H9 (cell line): ENCODE measurements at regions not wholly inside any gene's neighbourhood (a gene's known extent, or its start where the extent isn't known, plus 50 kb on each side); places are given as distances from the start of the nearest gene placed in this dataset.

ENCODE experiments used
- DNase-seq: peaks from one replicate; pipeline ENCODE4 v3.0.0-alpha.2; 2017
- H2AFZ ChIP-seq: one replicate; pipeline ENCODE4 v1.6.1; 2013; ENCODE audit warnings: mild to moderate bottlenecking, low read length, control low read depth, moderate library complexity
- H2AK5ac ChIP-seq: 2 replicates; pipeline ENCODE4 v1.6.1; 2013; ENCODE audit warnings: low read length, control low read depth, mixed read lengths; ENCODE audit not compliant: insufficient read length
- H2BK120ac ChIP-seq: one replicate; pipeline ENCODE4 v1.6.1; 2013; ENCODE audit warnings: low read depth, mild to moderate bottlenecking, low read length, control low read depth, inconsistent platforms; ENCODE audit not compliant: poor library complexity, severe bottlenecking
- H2BK12ac ChIP-seq: 2 replicates; pipeline ENCODE4 v1.6.1; 2013; ENCODE audit warnings: low read length, control low read depth, mixed read lengths, low read depth; ENCODE audit not compliant: insufficient read length
- H2BK15ac ChIP-seq: 2 replicates; pipeline ENCODE4 v1.6.1; 2013; ENCODE audit warnings: low read depth, low read length, control low read depth
- H2BK20ac ChIP-seq: one replicate; pipeline ENCODE4 v1.6.1; 2013; ENCODE audit warnings: low read depth, mild to moderate bottlenecking, low read length, control low read depth, inconsistent platforms; ENCODE audit not compliant: poor library complexity, severe bottlenecking
- H2BK5ac ChIP-seq: 2 replicates; pipeline ENCODE4 v1.6.1; 2013; ENCODE audit warnings: low read length, control low read depth, mixed read lengths; ENCODE audit not compliant: insufficient read length
- H3K14ac ChIP-seq: 2 replicates; pipeline ENCODE4 v1.6.1; 2013; ENCODE audit warnings: low read length, control low read depth; ENCODE audit not compliant: insufficient read depth
- H3K18ac ChIP-seq: 2 replicates; pipeline ENCODE4 v1.6.1; 2013; ENCODE audit warnings: low read depth, mild to moderate bottlenecking, mixed read lengths, low read length, control low read depth; ENCODE audit not compliant: insufficient read length
- H3K23ac ChIP-seq: 2 replicates; pipeline ENCODE4 v1.6.1; 2013; ENCODE audit warnings: low read length, control low read depth, mixed read lengths, low read depth; ENCODE audit not compliant: insufficient read length
- H3K23me2 ChIP-seq: 2 replicates; pipeline ENCODE4 v1.6.1; 2013; ENCODE audit warnings: low read depth, mild to moderate bottlenecking, mixed read lengths, low read length, control low read depth; ENCODE audit not compliant: insufficient read length, poor library complexity, severe bottlenecking
- H3K27ac ChIP-seq: 2 replicates; pipeline ENCODE4 v1.5.1; 2013; ENCODE audit warnings: low read length, control low read depth, mixed read lengths, low read depth; ENCODE audit not compliant: insufficient read length
- H3K27me3 ChIP-seq: 2 replicates; pipeline ENCODE4 v1.6.1; 2013; ENCODE audit warnings: low read length, control low read depth, inconsistent platforms; ENCODE audit not compliant: insufficient read depth
- H3K4ac ChIP-seq: 2 replicates; pipeline ENCODE4 v1.6.1; 2013; ENCODE audit warnings: low read depth, mild to moderate bottlenecking, control low read depth, inconsistent platforms, low read length, moderate library complexity
- H3K4me1 ChIP-seq: 2 replicates; pipeline ENCODE4 v1.6.1; 2013; ENCODE audit warnings: low read length, control low read depth, inconsistent platforms; ENCODE audit not compliant: insufficient read depth
- H3K4me2 ChIP-seq: 2 replicates; pipeline ENCODE4 v1.6.1; 2013; ENCODE audit warnings: low read length, control low read depth, mixed read lengths; ENCODE audit not compliant: insufficient read length, insufficient read depth
- H3K56ac ChIP-seq: 2 replicates; pipeline ENCODE4 v1.6.1; 2013; ENCODE audit warnings: low read depth, mild to moderate bottlenecking, mixed read lengths, low read length, control low read depth; ENCODE audit not compliant: insufficient read length
- H3K79me1 ChIP-seq: 2 replicates; pipeline ENCODE4 v1.6.1; 2013; ENCODE audit warnings: low read depth, mild to moderate bottlenecking, moderate library complexity, low read length, control low read depth, inconsistent platforms; ENCODE audit not compliant: insufficient read depth, poor library complexity, severe bottlenecking
- H3K79me2 ChIP-seq: 2 replicates; pipeline ENCODE4 v1.6.1; 2013; ENCODE audit warnings: low read length, control low read depth, inconsistent platforms; ENCODE audit not compliant: insufficient read depth
- H3K9ac ChIP-seq: 2 replicates; pipeline ENCODE4 v1.6.1; 2013; ENCODE audit warnings: low read length, control low read depth, mixed read lengths; ENCODE audit not compliant: insufficient read length; ENCODE audit errors: extremely low read depth
- H3K9me3 ChIP-seq: one replicate; pipeline ENCODE4 v1.6.1; 2013; ENCODE audit warnings: low read depth, low read length, inconsistent platforms; ENCODE audit not compliant: control insufficient read depth
- H3T11ph ChIP-seq: one replicate; pipeline ENCODE4 v1.6.1; 2013; ENCODE audit warnings: mild to moderate bottlenecking, low read length, control low read depth, inconsistent platforms
- H4K20me1 ChIP-seq: one replicate; pipeline ENCODE4 v1.6.1; 2013; ENCODE audit not compliant: control insufficient read depth, insufficient read length, insufficient read depth
- H4K5ac ChIP-seq: 2 replicates; pipeline ENCODE4 v1.6.1; 2013; ENCODE audit warnings: low read depth, mild to moderate bottlenecking, mixed read lengths, low read length, control low read depth; ENCODE audit not compliant: insufficient read length
- H4K8ac ChIP-seq: replicated peaks from 2 replicates; pipeline ENCODE4 v1.6.1; 2013; ENCODE audit warnings: low read length, control low read depth, mixed read lengths, low read depth; ENCODE audit not compliant: insufficient read length
- H4K91ac ChIP-seq: 2 replicates; pipeline ENCODE4 v1.6.1; 2013; ENCODE audit warnings: low read depth, mild to moderate bottlenecking, moderate library complexity, mixed read lengths, low read length, control low read depth; ENCODE audit not compliant: insufficient read length
- H3K27ac Mint-ChIP-seq, 3 experiments: 2 replicates in 2 of 3; 3 replicates in 1 of 3; pipeline ENCODE4 v1.8.0; 2020 to 2021; ENCODE audit warnings: mixed read lengths in 3 of 3, mild to moderate bottlenecking in 1 of 3, moderate library complexity in 1 of 3
- H3K27me3 Mint-ChIP-seq: 2 replicates; pipeline ENCODE4 v1.8.0; 2021; ENCODE audit warnings: low read depth, mild to moderate bottlenecking, moderate library complexity, mixed read lengths
- H3K36me3 Mint-ChIP-seq, 3 experiments: 2 replicates in 2 of 3; 3 replicates in 1 of 3; pipeline ENCODE4 v1.8.0; 2020 to 2021; ENCODE audit warnings: low read depth in 3 of 3, mixed read lengths in 3 of 3; ENCODE audit not compliant: insufficient read depth in 1 of 3
- H3K4me1 Mint-ChIP-seq, 2 experiments: 2 replicates each; pipeline ENCODE4 v1.8.0; 2020; ENCODE audit warnings: mixed read lengths in 2 of 2
- H3K4me3 Mint-ChIP-seq, 2 experiments: 2 replicates in 1 of 2; 3 replicates in 1 of 2; pipeline ENCODE4 v1.8.0; 2020 to 2021; ENCODE audit warnings: mild to moderate bottlenecking in 2 of 2, mixed read lengths in 2 of 2, moderate library complexity in 1 of 2
- H3K9me3 Mint-ChIP-seq, 2 experiments: 2 replicates in 1 of 2; 3 replicates in 1 of 2; pipeline ENCODE4 v1.8.0; 2020; ENCODE audit warnings: mild to moderate bottlenecking in 2 of 2, mixed read lengths in 2 of 2, moderate library complexity in 1 of 2
- WGBS: extraction: QIAGEN DNeasy Blood & Tissue Kit; methylation state at CpG from one replicate; pipeline ENCODE4 v1.1.7; 2013; ENCODE audit warnings: missing lambda C conversion rate, low lambda C conversion rate, mixed read lengths; ENCODE audit not compliant: insufficient read length; ENCODE audit errors: extremely low coverage; 5-methylcytosine and 5-hydroxymethylcytosine counted together
- TF ChIP-seq, protein P1 (sequence below): fragments of 200-600 bp; sonication (generic); conservative IDR thresholded peaks from 3 replicates; pipeline ENCODE4 v1.8.0; 2021; ENCODE audit warnings: antibody characterized with exemption, mild to moderate bottlenecking

DNA sequence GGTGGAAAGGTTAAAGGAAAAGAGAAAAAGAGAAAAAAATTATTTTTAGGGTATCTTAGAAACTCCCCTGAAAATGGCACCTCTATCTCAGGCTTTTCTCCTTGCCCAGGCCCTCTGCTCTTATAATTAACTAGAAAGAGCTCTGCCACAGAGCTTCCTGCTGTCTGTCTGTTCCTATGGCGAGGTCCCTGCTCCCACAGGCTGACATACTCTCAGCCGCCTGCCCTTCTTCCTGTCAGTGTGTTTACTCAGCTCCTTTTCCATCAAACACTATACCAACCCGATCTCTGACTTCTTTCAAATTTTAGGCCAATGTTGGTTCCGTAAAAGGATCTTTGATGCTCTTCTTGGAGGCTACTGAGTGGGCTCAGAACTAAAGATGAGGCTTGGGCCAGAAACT lies 482.6 kb downstream of the DMAC1 start:
- Mint-ChIP-seq H3K4me3 (no peak overlapping the region), H3K27ac (peak overlapping the region in 2 of 3 experiments; percentile 29 to 68; a peak in 2 of 7 replicates), H3K36me3 (peaks cover 4 to 17% (median 11%) of the 10 kb centered on the region in 3 experiments; a peak in 6 of 7 replicates), H3K9me3 (peaks cover 17 to 18% of the 10 kb centered on the region in 2 experiments), H3K4me1 (peaks cover 17 to 21% of the 10 kb centered on the region in 2 experiments), H3K27me3 (no peaks in the 10 kb centered on the region)
- H3K79me1 ChIP-seq, result no peaks in the 10 kb centered on the region
- no peak overlapping the region for H3K56ac ChIP-seq
- no peak overlapping the region for H4K91ac ChIP-seq
- no peak overlapping the region for H2AK5ac ChIP-seq
- H3K27ac ChIP-seq, result no peak overlapping the region
- no peak for DNase-seq
- no peak overlapping the region for H3K4me2 ChIP-seq
- H2BK20ac ChIP-seq, result no peak overlapping the region
- no peak overlapping the region for H4K5ac ChIP-seq
- no peaks in the 10 kb centered on the region for H3K4me1 ChIP-seq
- H3K9me3 ChIP-seq, result no peaks in the 10 kb centered on the region
- H2BK12ac ChIP-seq, result no peak overlapping the region
- H3K18ac ChIP-seq, result no peak overlapping the region
- no CpG with 5 or more reads among the region's 4 CpGs for WGBS
- H3K23ac ChIP-seq, result no peak overlapping the region
- no peak overlapping the region for H3K14ac ChIP-seq
- H2BK5ac ChIP-seq, result no peak overlapping the region
- no peak overlapping the region for H3K9ac ChIP-seq
- TF ChIP-seq, protein P1, sequence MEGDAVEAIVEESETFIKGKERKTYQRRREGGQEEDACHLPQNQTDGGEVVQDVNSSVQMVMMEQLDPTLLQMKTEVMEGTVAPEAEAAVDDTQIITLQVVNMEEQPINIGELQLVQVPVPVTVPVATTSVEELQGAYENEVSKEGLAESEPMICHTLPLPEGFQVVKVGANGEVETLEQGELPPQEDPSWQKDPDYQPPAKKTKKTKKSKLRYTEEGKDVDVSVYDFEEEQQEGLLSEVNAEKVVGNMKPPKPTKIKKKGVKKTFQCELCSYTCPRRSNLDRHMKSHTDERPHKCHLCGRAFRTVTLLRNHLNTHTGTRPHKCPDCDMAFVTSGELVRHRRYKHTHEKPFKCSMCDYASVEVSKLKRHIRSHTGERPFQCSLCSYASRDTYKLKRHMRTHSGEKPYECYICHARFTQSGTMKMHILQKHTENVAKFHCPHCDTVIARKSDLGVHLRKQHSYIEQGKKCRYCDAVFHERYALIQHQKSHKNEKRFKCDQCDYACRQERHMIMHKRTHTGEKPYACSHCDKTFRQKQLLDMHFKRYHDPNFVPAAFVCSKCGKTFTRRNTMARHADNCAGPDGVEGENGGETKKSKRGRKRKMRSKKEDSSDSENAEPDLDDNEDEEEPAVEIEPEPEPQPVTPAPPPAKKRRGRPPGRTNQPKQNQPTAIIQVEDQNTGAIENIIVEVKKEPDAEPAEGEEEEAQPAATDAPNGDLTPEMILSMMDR, result no peak
- H3K27me3 ChIP-seq, result no peaks in the 10 kb centered on the region
- no peak overlapping the region for H3K4ac ChIP-seq
- H2AFZ ChIP-seq, result no peak overlapping the region
- H2BK15ac ChIP-seq, result no peak overlapping the region
- H3K79me2 ChIP-seq, result no peaks in the 10 kb centered on the region
- no peaks in the 10 kb centered on the region for H4K20me1 ChIP-seq
- no peak overlapping the region for H2BK120ac ChIP-seq
- no peak overlapping the region for H4K8ac ChIP-seq
- no peak overlapping the region for H3T11ph ChIP-seq
- no peaks in the 10 kb centered on the region for H3K23me2 ChIP-seq
